ENCODE measurements at regions not wholly inside any gene's neighbourhood (a gene's known extent, or its start where the extent isn't known, plus 50 kb on each side); places are given as distances from the start of the nearest gene placed in this dataset.

- TF ChIP-seq CTCF (IDR thresholded peaks at IDR 0.05; ENCODE audit: insufficient read depth, low read length, poor library complexity, severe bottlenecking), result no peak
- no peak for TF ChIP-seq EZH2phosphoT487 (conservative IDR thresholded peaks at IDR 0.05; ENCODE audit: low read length)
These were observed 1992.5 kb upstream of the PIK3C3 start for GRCh38 chr18:39962546-39962945.

Data from SU-DHL-6 (cell line).